ENCODE measurements at regions not wholly inside any gene's neighbourhood (a gene's known extent, or its start where the extent isn't known, plus 50 kb on each side); places are given as distances from the start of the nearest gene placed in this dataset.
"Not testable (repeated sequence)": the region's sequence is repeated elsewhere in the genome, so short reads cannot be mapped to it uniquely, and the experiment has no call there.

GRCh38 chr5:98504505-98504904 is 269.0 kb upstream of the RGMB start:
- no peak for DNase-seq (ENCODE audit: low spot score)

GRCh38 chr5:98510143-98510985 is 263.1 kb upstream of the RGMB start:
- DNase-seq (ENCODE audit: low spot score), result no peak

GRCh38 chr5:98513380-98513779 is 260.1 kb upstream of the RGMB start:
- DNase-seq (ENCODE audit: low spot score), result no peak

GRCh38 chr5:98514215-98514614 is 259.2 kb upstream of the RGMB start:
- DNase-seq (ENCODE audit: low spot score), result no peak

GRCh38 chr5:98516701-98517100 is 256.8 kb upstream of the RGMB start:
- no peak for DNase-seq (ENCODE audit: low spot score)

- no peak for DNase-seq (ENCODE audit: low spot score)
Observed at GRCh38 chr5:98517560-98518366, 255.7 kb upstream of the RGMB start.

- no peak for DNase-seq (ENCODE audit: low spot score)
Observed at GRCh38 chr5:98518754-98519153, 254.7 kb upstream of the RGMB start.

- no peak for DNase-seq (ENCODE audit: low spot score)
Observed at GRCh38 chr5:98519571-98519970, 253.9 kb upstream of the RGMB start.

- DNase-seq (ENCODE audit: low spot score), result no peak
Observed at GRCh38 chr5:98521821-98522220, 251.6 kb upstream of the RGMB start.

GRCh38 chr5:98524773-98525172 is 248.7 kb upstream of the RGMB start:
- DNase-seq (ENCODE audit: low spot score), result no peak

- no peak for DNase-seq (ENCODE audit: low spot score)
Observed at GRCh38 chr5:98527846-98528245, 245.6 kb upstream of the RGMB start.

GRCh38 chr5:98529321-98529720 is 244.1 kb upstream of the RGMB start:
- no peak for DNase-seq (ENCODE audit: low spot score)

GRCh38 chr5:98530224-98530623 is 243.2 kb upstream of the RGMB start:
- DNase-seq (ENCODE audit: low spot score), result no peak

- no peak for DNase-seq (ENCODE audit: low spot score)
Observed at GRCh38 chr5:98535901-98536300, 237.6 kb upstream of the RGMB start.

- DNase-seq (ENCODE audit: low spot score), result no peak
Observed at GRCh38 chr5:98540056-98540455, 233.4 kb upstream of the RGMB start.

- DNase-seq (ENCODE audit: low spot score), result no peak
Observed at GRCh38 chr5:98541641-98542040, 231.8 kb upstream of the RGMB start.

GRCh38 chr5:98543490-98543889 is 230.0 kb upstream of the RGMB start:
- DNase-seq (ENCODE audit: low spot score), result no peak

- not testable (repeated sequence) for DNase-seq (ENCODE audit: low spot score)
Observed at GRCh38 chr5:98546924-98547323, 226.5 kb upstream of the RGMB start.

GRCh38 chr5:98556712-98557111 is 216.8 kb upstream of the RGMB start:
- no peak for DNase-seq (ENCODE audit: low spot score)

- DNase-seq (ENCODE audit: low spot score), result no peak
Observed at GRCh38 chr5:98557916-98558315, 215.5 kb upstream of the RGMB start.

GRCh38 chr5:98563885-98564653 is 209.4 kb upstream of the RGMB start:
- DNase-seq (ENCODE audit: low spot score), result no peak

GRCh38 chr5:98564836-98565235 is 208.6 kb upstream of the RGMB start:
- DNase-seq (ENCODE audit: low spot score), result no peak

GRCh38 chr5:98568336-98568735 is 205.1 kb upstream of the RGMB start:
- no peak for DNase-seq (ENCODE audit: low spot score)

Measured in CD4-positive, alpha-beta T cell treated with Interleukin-6 at 100 ng/mL for 8 hours (primary cell).